Body of pancreas (tissue), 4 donors: ENCODE measurements at regions not wholly inside any gene's neighbourhood (a gene's known extent, or its start where the extent isn't known, plus 50 kb on each side); places are given as distances from the start of the nearest gene placed in this dataset.

Experiments
- ATAC-seq: fragments of 150-250 bp; one replicate; pipeline ENCODE4 v1.9.1; 2016
- DNase-seq, 4 donors: peaks; one replicate each; pipeline ENCODE4 v3.0.0-alpha.2; 2019
- H3K27ac ChIP-seq, 4 donors: fragments of 200-600 bp; sonication (generic); 1 replicate in 3 of 4; 2 replicates in 1 of 4; pipeline versions ENCODE4 v1.5.1 to v1.6.1; 2016 to 2019; ENCODE audit warnings: mild to moderate bottlenecking in 1 of 4, mixed read lengths in 1 of 4, moderate library complexity in 1 of 4
- H3K27me3 ChIP-seq, 2 donors: fragments of 200-600 bp; sonication (generic); one replicate each; pipeline ENCODE4 v1.6.0; 2016; ENCODE audit warnings: mild to moderate bottlenecking in 1 of 2
- H3K36me3 ChIP-seq, 2 donors: fragments of 200-600 bp; sonication (generic); replicated peaks in 1 of 2; 2 replicates each; pipeline ENCODE4 v1.5.1; 2016; ENCODE audit warnings: low read depth in 2 of 2; ENCODE audit not compliant: insufficient read depth in 1 of 2
- H3K4me1 ChIP-seq: fragments of 200-600 bp; sonication (generic); one replicate; pipeline ENCODE4 v1.6.0; 2016
- H3K4me3 ChIP-seq, 2 donors: fragments of 200-600 bp; sonication (generic); 1 replicate in 1 of 2; 2 replicates in 1 of 2; pipeline ENCODE4 v1.5.1; 2016 to 2019
- H3K9me3 ChIP-seq, 3 donors: fragments of 200-600 bp; sonication (generic); 1 replicate in 2 of 3; 2 replicates in 1 of 3; pipeline ENCODE4 v1.5.1; 2016
- POLR2A ChIP-seq, 3 donors: fragments of 450-650 bp; IDR thresholded peaks; one replicate each; pipeline ENCODE4 v1.6.1; 2016; ENCODE audit warnings: antibody characterized with exemption in 3 of 3, mild to moderate bottlenecking in 2 of 3
- WGBS, 2 donors: methylation state at CpG; one replicate each; pipeline ENCODE4 v1.1.5; 2017; 5-methylcytosine and 5-hydroxymethylcytosine counted together
- intact Hi-C: fragments of 100-400 bp; cut with DNase I; formaldehyde crosslinking; loops from one replicate; pipeline ENCODE4 v1.15.1; 2023
- TF ChIP-seq, protein P1 (sequence below), 7 experiments: fragments of 450-650 bp in 4 of 7; fragments of 200-600 bp in 3 of 7; sonication (generic) in 3 of 7; IDR thresholded peaks; one replicate each; pipeline ENCODE4 v1.5.1; 2016 to 2019; ENCODE audit warnings: antibody characterized with exemption in 7 of 7

DNA sequence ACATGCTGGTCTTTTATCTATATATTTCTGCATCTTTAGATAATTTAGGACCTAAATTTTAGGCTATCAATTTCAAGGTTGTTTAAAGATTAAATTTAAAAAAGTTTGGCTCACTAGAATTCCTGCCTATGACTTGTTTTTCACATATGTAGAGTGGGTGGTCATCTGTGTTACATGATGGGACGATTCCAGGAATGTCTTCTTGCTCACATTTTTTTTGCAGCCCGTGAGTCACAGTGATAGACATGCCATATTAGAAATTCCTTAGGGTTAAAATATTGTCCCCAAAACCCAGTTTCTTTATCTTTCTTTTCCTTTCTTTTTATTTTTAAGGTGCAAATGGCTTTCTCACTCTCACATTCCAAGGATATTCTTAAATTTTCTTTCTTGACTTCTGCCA lies 652.0 kb downstream of the PLCL1 start:
- Histone ChIP-seq H3K9me3 (no peaks in the 10 kb centered on the region), H3K4me3 (no peak overlapping the region), H3K27ac (no peak overlapping the region), H3K36me3 (no peaks in the 10 kb centered on the region), H3K4me1 (no peaks in the 10 kb centered on the region), H3K27me3 (no peaks in the 10 kb centered on the region)
- no peak for TF ChIP-seq POLR2A (IDR thresholded peaks at IDR 0.05)
- TF ChIP-seq, protein P1, sequence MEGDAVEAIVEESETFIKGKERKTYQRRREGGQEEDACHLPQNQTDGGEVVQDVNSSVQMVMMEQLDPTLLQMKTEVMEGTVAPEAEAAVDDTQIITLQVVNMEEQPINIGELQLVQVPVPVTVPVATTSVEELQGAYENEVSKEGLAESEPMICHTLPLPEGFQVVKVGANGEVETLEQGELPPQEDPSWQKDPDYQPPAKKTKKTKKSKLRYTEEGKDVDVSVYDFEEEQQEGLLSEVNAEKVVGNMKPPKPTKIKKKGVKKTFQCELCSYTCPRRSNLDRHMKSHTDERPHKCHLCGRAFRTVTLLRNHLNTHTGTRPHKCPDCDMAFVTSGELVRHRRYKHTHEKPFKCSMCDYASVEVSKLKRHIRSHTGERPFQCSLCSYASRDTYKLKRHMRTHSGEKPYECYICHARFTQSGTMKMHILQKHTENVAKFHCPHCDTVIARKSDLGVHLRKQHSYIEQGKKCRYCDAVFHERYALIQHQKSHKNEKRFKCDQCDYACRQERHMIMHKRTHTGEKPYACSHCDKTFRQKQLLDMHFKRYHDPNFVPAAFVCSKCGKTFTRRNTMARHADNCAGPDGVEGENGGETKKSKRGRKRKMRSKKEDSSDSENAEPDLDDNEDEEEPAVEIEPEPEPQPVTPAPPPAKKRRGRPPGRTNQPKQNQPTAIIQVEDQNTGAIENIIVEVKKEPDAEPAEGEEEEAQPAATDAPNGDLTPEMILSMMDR (IDR thresholded peaks at IDR 0.05) = no peak
- intact Hi-C loops = no loop called here
- no peak for ATAC-seq
- no peak for DNase-seq
- WGBS, 2 donors = 47 to 60% methylated on average over 2 of the region's 2 CpGs

DNA sequence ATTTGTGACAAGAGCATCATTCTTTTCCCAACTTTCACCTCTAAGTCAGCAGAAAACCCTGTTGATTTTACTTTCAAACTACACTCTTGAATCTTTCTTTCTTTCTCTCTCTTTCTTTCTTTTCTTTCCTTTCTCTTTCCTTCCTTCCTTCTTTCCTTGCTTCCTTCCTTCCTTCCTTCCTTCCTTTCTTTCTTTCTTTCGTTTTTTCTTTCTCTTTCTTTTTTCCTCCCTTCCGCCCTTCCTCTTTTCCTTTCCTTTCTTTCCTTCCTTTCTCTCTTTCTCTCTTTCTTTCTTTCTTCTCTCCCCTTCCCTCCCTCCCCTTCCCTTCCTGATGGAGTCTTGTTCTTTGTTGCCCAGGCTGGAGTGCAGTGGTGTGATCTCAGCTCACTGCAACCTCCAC lies 649.5 kb downstream of the PLCL1 start:
- no peak for ATAC-seq
- TF ChIP-seq, protein P1 (IDR thresholded peaks at IDR 0.05) = no peak
- no peak for TF ChIP-seq POLR2A (IDR thresholded peaks at IDR 0.05)
- Histone ChIP-seq H3K27ac (no peak overlapping the region), H3K4me1 (no peaks in the 10 kb centered on the region), H3K4me3 (no peak overlapping the region), H3K9me3 (no peaks in the 10 kb centered on the region), H3K36me3 (no peaks in the 10 kb centered on the region), H3K27me3 (no peaks in the 10 kb centered on the region)
- intact Hi-C loops = no loop called here
- no peak for DNase-seq
- 60 to 73% methylated on average over 2 of the region's 2 CpGs for WGBS, 2 donors

DNA sequence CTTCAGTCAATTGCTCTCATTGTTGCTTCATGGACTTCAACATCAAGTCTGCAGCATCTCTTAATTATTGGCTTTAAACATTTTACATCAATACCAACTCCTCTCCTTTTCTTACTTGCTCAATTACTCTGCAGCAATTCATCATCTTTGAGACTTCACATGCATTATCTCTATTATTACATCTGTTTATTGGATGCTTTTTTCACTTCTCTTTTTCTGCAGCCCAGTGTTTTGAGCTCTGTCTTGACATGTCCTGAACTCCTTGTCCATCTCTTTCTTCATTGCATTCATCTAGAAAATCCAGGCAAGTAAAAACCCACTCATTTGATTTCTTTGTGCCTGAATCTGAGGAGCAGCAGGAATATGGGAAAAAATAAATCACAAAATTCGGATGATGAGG lies 647.9 kb downstream of the PLCL1 start:
- WGBS, 2 donors = 41 to 52% methylated on average over 1 of the region's 1 CpG
- H3K27ac ChIP-seq = no peak overlapping the region
- H3K4me3 ChIP-seq = no peak overlapping the region
- intact Hi-C loops = no loop called here
- H3K9me3 ChIP-seq = no peaks in the 10 kb centered on the region
- no peak for ATAC-seq
- no peaks in the 10 kb centered on the region for H3K27me3 ChIP-seq
- TF ChIP-seq, protein P1 (IDR thresholded peaks at IDR 0.05) = no peak
- TF ChIP-seq POLR2A (IDR thresholded peaks at IDR 0.05) = no peak
- DNase-seq = no peak
- no peaks in the 10 kb centered on the region for H3K36me3 ChIP-seq
- H3K4me1 ChIP-seq = no peaks in the 10 kb centered on the region

DNA sequence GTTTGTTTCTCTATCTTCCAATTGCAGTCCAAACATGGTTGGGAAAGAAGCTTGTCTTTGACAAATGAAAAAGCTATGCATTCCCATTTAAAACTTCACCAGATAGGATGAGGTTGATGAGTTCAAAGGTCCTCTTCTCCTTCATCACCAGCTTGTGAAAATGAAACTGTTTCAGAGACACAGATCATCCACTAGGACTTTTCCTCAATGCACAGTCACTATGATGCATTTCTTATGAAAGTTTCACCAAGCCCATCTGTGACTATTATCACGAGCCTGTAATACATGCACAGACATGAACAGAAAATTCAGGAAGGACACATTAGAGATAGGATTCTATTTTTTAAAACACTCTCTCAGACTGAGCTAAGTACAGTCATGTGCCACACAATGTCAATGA lies 644.4 kb downstream of the PLCL1 start:
- DNase-seq (no peak), ATAC-seq (no peak)
- Histone ChIP-seq H3K4me1 (no peaks in the 10 kb centered on the region), H3K27ac (no peak overlapping the region), H3K36me3 (no peaks in the 10 kb centered on the region), H3K4me3 (no peak overlapping the region), H3K9me3 (no peaks in the 10 kb centered on the region), H3K27me3 (no peaks in the 10 kb centered on the region)
- TF ChIP-seq, protein P1 (IDR thresholded peaks at IDR 0.05) = no peak
- TF ChIP-seq POLR2A (IDR thresholded peaks at IDR 0.05) = no peak
- WGBS, 2 donors = 59 to 78% methylated on average over 1 of the region's 1 CpG
- intact Hi-C loops = no loop called here

DNA sequence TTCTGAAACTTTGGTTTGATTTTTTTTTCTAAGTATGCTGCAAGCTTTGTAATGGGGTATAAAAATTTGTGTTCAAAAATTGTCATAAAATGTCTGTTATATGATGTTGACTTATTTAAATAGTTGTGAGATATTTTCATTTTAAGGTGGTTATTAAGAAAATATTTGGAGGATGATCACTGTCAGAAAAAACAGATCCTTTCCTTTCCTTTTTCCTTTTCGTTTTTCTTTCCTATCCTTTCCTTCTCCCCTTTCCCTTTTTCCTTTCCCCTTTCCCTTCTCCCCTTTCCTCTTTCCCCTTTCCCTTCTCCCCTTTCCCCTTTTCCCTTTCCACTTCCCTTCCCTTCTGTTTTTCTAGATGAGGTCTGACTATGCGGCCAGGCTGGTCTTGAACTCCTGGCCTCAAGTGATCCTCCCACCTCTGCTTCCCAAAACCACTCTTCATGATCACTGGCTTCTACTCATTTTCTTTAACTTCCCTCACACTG lies 640.5 kb downstream of the PLCL1 start:
- no peak for ATAC-seq

More for the DNA sequence above, 640.5 kb downstream of the PLCL1 start:
- no peaks in the 10 kb centered on the region for H3K4me1 ChIP-seq
- TF ChIP-seq POLR2A (IDR thresholded peaks at IDR 0.05) = no peak
- TF ChIP-seq, protein P1 (IDR thresholded peaks at IDR 0.05) = no peak
- no peaks in the 10 kb centered on the region for H3K36me3 ChIP-seq
- WGBS, 2 donors = 36 to 47% methylated on average over 2 of the region's 2 CpGs
- no peaks in the 10 kb centered on the region for H3K27me3 ChIP-seq
- no peak overlapping the region for H3K4me3 ChIP-seq
- H3K27ac ChIP-seq = no peak overlapping the region
- no peak for DNase-seq
- intact Hi-C loops = no loop called here
- H3K9me3 ChIP-seq = no peaks in the 10 kb centered on the region
